IgD-negative memory B cell (primary cell): ENCODE measurements at regions not wholly inside any gene's neighbourhood (a gene's known extent, or its start where the extent isn't known, plus 50 kb on each side); places are given as distances from the start of the nearest gene placed in this dataset.
"Not testable (repeated sequence)": the region's sequence is repeated elsewhere in the genome, so short reads cannot be mapped to it uniquely, and the experiment has no call there.

Experiments
- H3K27ac Mint-ChIP-seq, 3 donors: one replicate each; pipeline ENCODE4 v1.8.0; 2020 to 2022; ENCODE audit warnings: mild to moderate bottlenecking in 3 of 3, mixed read lengths in 3 of 3, moderate library complexity in 1 of 3
- H3K27me3 Mint-ChIP-seq: one replicate; pipeline ENCODE4 v1.8.0; 2021; ENCODE audit warnings: mixed read lengths
- H3K36me3 Mint-ChIP-seq: one replicate; pipeline ENCODE4 v1.8.0; 2020; ENCODE audit warnings: mild to moderate bottlenecking, mixed read lengths
- H3K4me1 Mint-ChIP-seq, 3 donors: one replicate each; pipeline ENCODE4 v1.8.0; 2020 to 2022; ENCODE audit warnings: mixed read lengths in 3 of 3, mild to moderate bottlenecking in 1 of 3
- H3K4me3 Mint-ChIP-seq, 4 donors: one replicate each; pipeline ENCODE4 v1.8.0; 2020 to 2022; ENCODE audit warnings: mild to moderate bottlenecking in 4 of 4, mixed read lengths in 4 of 4, moderate library complexity in 3 of 4
- H3K9me3 Mint-ChIP-seq, 3 donors: one replicate each; pipeline ENCODE4 v1.8.0; 2020 to 2021; ENCODE audit warnings: mixed read lengths in 3 of 3, mild to moderate bottlenecking in 1 of 3

DNA sequence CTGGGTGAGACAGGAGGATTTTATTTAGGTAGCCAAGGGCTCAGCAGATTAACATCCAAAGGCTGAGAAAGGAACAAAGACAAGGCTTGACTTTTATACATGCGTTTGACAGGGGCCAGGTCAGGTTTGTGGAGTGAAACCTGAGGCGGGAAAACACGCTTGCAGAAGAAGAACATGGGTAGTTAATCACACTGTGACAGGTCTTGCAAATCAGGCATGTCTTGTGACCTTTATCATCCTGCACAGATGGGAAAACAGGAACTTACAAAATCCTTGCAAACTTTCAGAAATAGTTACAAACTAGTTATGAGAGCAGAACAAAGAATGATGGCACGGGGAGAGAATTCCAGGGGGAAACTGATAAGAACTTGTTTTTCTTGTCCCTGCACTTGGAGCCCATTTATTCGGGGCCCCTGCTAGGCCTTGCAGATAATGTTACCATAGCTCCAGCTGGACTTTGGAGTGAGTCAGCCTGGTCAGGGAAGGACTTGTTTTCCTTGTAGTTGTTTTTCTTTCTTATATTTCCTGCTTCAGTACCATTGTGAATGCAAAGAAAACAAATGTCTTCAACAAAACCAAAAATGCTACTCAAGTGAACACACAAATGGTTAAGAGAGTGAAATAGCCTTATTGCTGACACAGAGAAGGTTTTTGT lies 965.9 kb upstream of the ROBO1 start:
- Mint-ChIP-seq H3K4me1 (no peaks in the 10 kb centered on the region), H3K9me3 (peaks cover 0 to 6% (median 5%) of the 10 kb centered on the region in 3 donors), H3K4me3 (no peak overlapping the region), H3K27ac (no peak overlapping the region), H3K27me3 (no peaks in the 10 kb centered on the region), H3K36me3 (no peaks in the 10 kb centered on the region)

DNA sequence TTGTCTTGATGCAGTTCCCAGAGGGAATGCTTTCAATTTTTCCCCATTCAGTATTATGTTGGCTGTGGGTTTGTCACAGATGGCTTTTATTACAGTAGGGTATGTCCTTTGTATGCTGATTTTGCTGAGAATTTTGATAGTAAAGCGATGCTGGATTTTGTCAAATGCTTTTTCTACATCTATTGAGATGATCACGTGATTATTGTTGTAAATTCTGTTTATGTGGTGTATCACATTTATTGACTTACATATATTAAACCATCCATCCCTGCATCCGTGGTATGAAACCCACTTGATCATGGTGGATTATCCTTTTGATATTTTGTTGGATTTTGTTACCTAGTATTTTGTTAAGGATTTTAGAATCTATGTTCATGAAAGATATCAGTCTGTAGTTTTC lies 959.8 kb upstream of the ROBO1 start:
- H3K27me3 Mint-ChIP-seq, H3K36me3 Mint-ChIP-seq, H3K27ac Mint-ChIP-seq, H3K4me1 Mint-ChIP-seq, H3K4me3 Mint-ChIP-seq: not testable (repeated sequence)
- peaks cover 3 to 11% (median 7%) of the 10 kb centered on the region in 3 donors for H3K9me3 Mint-ChIP-seq

DNA sequence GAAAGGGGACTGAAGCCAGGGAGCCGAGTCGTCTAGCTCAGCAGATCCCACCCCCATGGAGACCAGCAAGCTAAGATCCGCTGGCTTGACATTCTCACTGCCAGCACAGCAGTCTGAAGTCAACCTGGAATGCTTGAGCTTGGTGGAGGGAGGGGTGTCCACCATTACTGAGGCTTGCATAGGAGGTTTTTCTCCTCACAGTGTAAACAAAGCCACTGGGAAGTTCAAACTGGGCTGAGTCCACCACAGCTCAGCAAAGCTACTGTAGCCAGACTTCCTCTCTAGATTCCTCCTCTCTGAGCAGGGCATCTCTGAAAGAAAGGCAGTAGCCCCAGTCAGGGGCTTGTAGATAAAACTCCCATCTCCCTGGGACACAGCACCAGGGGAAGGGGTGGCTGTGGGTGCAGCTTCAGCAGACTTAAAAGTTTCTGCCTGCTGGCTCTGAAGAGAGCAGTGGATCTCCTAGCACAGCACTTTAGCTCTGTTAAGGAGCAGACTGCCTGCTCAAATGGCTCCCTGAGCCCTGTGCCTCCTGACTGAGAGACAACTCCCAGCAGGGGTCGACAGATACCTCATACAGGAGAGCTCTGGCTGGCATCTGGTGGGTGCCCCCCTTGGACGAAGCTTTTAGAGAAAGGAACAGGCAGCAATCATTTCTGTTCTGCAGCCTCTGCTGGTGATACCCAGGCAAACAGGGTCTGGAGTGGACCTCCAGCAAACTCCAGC lies 942.0 kb upstream of the ROBO1 start:
- not testable (repeated sequence) for H3K4me1 Mint-ChIP-seq, H3K27me3 Mint-ChIP-seq, H3K36me3 Mint-ChIP-seq, H3K9me3 Mint-ChIP-seq, H3K4me3 Mint-ChIP-seq, H3K27ac Mint-ChIP-seq

DNA sequence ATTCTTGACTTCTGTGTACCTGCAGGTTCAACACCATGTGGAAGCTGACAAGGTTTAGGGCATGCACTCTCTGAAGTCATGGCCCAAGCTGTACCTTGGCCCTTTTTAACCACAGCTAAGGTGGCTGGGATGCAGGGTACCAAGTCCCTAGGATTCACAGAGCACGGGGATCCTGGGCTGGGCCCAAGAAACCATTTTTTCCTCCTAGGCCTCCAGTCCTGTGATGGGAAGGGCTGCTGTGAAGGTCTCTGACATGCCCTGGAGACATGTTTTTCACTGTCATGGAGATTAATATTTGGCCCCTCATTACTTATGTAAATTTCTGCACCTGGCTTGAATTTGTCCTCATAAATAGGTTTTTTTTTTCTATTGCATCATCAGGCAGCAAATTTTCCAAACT lies 937.5 kb upstream of the ROBO1 start:
- Mint-ChIP-seq H3K4me1 (no peaks in the 10 kb centered on the region), H3K9me3 (peaks cover 0 to 8% (median 5%) of the 10 kb centered on the region in 3 donors), H3K36me3 (no peaks in the 10 kb centered on the region), H3K4me3 (no peak overlapping the region), H3K27me3 (no peaks in the 10 kb centered on the region), H3K27ac (no peak overlapping the region)

DNA sequence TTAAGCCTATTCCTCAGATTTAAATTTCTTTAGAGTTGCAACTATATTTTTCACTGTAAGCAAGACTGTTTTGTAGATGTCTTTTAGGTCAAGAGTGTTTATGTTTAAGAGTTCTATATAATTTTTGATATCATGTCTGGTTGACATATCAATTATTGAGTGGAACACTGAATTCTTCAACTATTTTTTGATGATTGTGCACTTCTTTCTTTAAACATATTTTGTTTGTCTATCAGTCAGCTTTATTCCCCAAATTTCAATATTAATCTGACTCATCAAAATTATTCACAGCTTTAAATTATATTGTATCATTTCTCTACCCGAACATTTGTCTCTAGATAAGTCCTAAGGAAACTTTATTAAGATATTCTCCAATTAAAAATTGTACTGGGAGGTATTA lies 933.6 kb upstream of the ROBO1 start:
- Mint-ChIP-seq H3K27me3 (no peaks in the 10 kb centered on the region), H3K9me3 (peaks cover 2 to 8% (median 5%) of the 10 kb centered on the region in 3 donors), H3K27ac (no peak overlapping the region), H3K36me3 (no peaks in the 10 kb centered on the region), H3K4me3 (no peak overlapping the region), H3K4me1 (no peaks in the 10 kb centered on the region)

DNA sequence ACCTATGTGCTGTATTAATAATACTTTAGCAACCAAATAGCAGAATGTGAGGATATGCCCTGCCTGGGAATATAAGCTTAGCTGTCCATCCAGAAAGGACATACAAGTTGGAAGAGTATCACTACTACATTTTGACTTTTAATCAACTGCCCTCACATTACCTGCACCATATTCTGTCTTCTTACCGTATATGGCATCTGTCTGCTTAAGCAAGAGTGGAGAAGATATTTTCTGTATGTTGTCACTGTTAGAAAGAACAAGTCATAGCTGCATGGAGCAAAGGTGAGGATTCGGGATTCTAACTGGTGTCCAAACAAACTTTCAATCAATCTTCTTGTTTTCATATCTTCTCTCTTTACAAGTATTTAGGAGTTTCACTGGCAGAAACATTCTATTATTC lies 929.5 kb upstream of the ROBO1 start:
- Mint-ChIP-seq H3K27ac (no peak overlapping the region), H3K4me1 (no peaks in the 10 kb centered on the region), H3K9me3 (peaks cover 2 to 9% (median 5%) of the 10 kb centered on the region in 3 donors), H3K4me3 (no peak overlapping the region), H3K27me3 (no peaks in the 10 kb centered on the region), H3K36me3 (no peaks in the 10 kb centered on the region)

DNA sequence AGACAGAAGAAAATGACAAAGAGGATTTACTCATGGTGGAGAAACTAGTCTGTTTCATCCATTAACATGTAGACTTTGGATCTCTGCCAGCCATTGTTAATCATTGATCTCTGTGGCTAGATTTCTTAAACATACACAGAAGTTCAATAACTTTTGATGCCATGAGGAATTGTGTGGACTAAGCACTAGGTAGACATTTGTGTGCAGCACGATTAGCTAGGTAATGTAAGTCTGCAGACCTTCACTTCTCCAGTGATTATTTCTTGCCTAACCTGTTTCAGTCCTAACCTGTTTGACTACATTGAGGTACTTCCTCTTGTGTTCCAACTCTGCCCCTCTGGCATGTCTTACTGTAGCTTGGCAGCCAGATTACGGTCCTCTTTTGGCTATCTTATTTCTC lies 928.5 kb upstream of the ROBO1 start:
- Mint-ChIP-seq H3K4me1 (no peaks in the 10 kb centered on the region), H3K36me3 (no peaks in the 10 kb centered on the region), H3K4me3 (no peak overlapping the region), H3K9me3 (peaks cover 2 to 13% (median 3%) of the 10 kb centered on the region in 3 donors), H3K27me3 (no peaks in the 10 kb centered on the region), H3K27ac (no peak overlapping the region)

DNA sequence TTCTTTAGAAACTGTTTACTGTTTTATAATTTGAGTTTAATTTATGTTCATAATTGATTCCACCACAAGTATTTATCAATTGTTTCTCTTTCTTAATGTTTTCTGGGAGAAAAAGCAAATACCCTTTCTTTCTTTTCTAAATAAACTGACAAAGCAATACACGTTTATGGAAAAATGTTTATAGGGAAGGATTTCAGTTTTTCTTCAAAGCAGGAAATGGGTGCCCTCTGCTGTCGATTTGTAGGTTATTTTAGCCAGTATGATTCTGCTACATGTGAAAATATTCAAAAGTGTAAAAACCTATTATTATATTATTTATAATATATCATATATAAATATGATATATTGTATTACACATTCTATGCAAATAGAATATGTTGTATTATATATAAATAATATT lies 921.0 kb upstream of the ROBO1 start:
- Mint-ChIP-seq H3K4me3 (no peak overlapping the region), H3K4me1 (no peaks in the 10 kb centered on the region), H3K27me3 (no peaks in the 10 kb centered on the region), H3K9me3 (peaks cover 2 to 10% (median 2%) of the 10 kb centered on the region in 3 donors), H3K27ac (no peak overlapping the region), H3K36me3 (no peaks in the 10 kb centered on the region)

DNA sequence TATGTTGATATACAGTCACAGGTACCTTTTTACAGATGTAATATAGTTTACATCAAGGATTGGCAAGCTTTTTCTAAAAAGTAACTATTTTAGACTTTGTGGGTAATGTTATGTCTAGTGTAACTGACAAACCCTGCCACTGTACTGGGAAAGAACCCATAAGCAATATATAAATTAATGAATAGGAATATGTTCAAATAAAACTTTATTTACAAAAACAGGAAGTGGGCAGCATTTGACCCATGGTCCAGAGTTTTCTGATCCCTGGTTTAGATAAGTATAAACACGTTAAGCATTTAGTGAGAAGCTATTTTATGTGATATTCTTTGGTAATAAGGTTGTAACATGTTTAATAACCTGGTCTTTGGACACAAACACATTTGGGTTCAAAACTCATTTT lies 915.2 kb upstream of the ROBO1 start:
- Mint-ChIP-seq H3K4me3 (no peak overlapping the region), H3K4me1 (no peaks in the 10 kb centered on the region), H3K36me3 (no peaks in the 10 kb centered on the region), H3K27ac (no peak overlapping the region), H3K27me3 (no peaks in the 10 kb centered on the region), H3K9me3 (peaks cover 0 to 2% (median 0%) of the 10 kb centered on the region in 3 donors)

DNA sequence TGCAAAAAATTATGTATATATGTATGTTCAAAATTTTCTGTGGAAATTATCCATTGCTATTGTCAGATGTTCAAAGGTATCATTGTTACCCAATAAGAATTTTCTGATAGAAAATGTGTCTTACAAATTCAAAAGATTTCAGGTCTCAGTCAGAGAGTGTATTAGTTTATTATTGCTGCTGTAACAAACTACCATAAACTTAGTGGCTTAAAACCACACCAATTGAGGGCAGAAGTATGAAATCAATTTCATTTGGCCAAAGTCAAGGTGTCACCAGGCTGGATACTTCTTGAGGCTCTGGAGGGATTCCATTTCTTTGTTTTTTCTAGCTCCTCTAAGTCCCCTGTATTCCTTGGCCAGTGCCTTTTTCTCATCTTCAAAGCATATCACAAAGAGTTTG lies 914.4 kb upstream of the ROBO1 start:
- H3K4me3 Mint-ChIP-seq = no peak overlapping the region
- no peaks in the 10 kb centered on the region for H3K36me3 Mint-ChIP-seq
- H3K27me3 Mint-ChIP-seq = no peaks in the 10 kb centered on the region
- peaks cover 0 to 2% (median 0%) of the 10 kb centered on the region in 3 donors for H3K9me3 Mint-ChIP-seq
- H3K4me1 Mint-ChIP-seq = no peaks in the 10 kb centered on the region
- H3K27ac Mint-ChIP-seq = no peak overlapping the region

DNA sequence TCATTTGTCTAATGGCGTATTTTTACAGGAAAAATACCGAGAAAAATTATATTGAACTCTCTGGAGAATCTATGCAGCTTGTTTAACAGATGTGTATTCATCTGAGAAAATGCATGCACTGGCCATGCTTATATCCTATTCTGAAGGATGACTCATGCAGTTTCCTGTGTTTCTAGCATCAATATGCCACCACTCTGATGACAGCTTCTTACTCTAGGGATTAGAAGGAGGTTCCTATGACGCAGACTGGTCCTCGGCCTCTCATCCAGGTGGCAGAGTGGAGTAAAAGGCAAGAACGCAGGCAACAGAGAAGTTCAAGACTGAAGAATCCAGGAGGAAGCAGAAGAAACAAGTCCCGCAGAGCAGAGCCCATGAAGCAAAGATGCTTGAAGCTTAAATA lies 910.0 kb upstream of the ROBO1 start:
- H3K36me3 Mint-ChIP-seq = no peaks in the 10 kb centered on the region
- no peaks in the 10 kb centered on the region for H3K4me1 Mint-ChIP-seq
- peaks cover 0 to 6% (median 0%) of the 10 kb centered on the region in 3 donors for H3K9me3 Mint-ChIP-seq
- no peak overlapping the region for H3K27ac Mint-ChIP-seq
- H3K4me3 Mint-ChIP-seq = no peak overlapping the region
- no peaks in the 10 kb centered on the region for H3K27me3 Mint-ChIP-seq

DNA sequence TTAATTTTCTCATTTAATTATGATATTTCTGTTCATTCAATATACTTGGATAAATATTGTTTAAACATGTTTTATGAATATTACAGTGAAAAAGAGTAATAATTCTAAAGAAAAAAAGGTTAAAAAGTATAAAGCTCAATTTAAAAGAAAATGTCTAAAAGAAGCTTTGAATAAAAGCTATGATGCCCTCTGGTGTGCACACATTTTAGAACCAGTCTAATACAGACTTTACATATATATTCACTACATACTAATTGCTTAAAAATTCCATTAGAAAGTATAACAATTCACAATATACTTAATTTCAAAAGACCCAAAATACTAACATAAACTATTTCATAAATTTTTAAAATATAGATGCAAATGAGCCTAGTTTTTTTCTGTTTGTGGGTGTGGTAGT lies 909.1 kb upstream of the ROBO1 start:
- Mint-ChIP-seq H3K36me3 (no peaks in the 10 kb centered on the region), H3K4me1 (no peaks in the 10 kb centered on the region), H3K9me3 (peaks cover 0 to 6% (median 0%) of the 10 kb centered on the region in 3 donors), H3K4me3 (no peak overlapping the region), H3K27ac (no peak overlapping the region), H3K27me3 (no peaks in the 10 kb centered on the region)

DNA sequence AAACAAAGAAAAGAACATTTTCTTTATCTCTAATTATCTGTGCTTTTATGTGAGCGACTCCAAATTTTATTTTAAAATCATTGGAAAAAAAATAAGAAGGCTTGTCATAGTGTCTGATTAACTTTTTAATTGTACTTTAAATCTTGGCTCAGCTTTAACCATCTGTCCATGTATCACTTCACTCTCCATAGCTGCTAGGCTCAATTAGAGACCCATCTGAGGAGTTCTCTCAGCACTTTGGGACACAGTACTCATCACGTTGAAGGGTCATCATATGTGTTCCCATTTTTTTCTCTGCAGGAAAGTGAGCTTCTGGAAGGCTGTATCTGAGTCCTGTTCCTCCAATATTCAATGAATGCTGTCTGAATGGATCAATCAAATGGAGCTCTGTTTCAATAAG lies 908.5 kb upstream of the ROBO1 start:
- H3K27ac Mint-ChIP-seq = no peak overlapping the region
- H3K27me3 Mint-ChIP-seq = no peaks in the 10 kb centered on the region
- peaks cover 0 to 4% (median 0%) of the 10 kb centered on the region in 3 donors for H3K9me3 Mint-ChIP-seq
- no peak overlapping the region for H3K4me3 Mint-ChIP-seq
- H3K36me3 Mint-ChIP-seq = no peaks in the 10 kb centered on the region
- H3K4me1 Mint-ChIP-seq = no peaks in the 10 kb centered on the region

DNA sequence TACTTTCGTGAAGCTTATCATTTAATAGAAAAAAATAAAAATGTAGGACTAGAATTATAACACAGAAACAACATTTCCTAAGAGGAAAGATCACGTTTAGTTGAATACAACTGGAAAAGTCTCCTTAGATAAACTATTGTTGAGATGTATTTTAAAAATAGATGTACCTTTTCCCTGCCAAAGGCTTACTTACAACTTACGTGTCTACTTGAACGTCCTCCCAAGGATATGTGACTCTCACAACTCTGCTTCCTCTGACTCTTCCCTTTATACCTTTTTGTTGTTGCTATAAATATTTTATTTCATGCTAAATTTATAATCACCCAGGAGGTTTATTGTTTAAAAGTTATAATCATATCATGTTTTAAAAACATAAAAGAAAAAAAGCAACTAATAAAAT lies 908.0 kb upstream of the ROBO1 start:
- Mint-ChIP-seq H3K36me3 (no peaks in the 10 kb centered on the region), H3K4me1 (no peaks in the 10 kb centered on the region), H3K9me3 (peaks cover 0 to 4% (median 3%) of the 10 kb centered on the region in 3 donors), H3K4me3 (no peak overlapping the region), H3K27me3 (no peaks in the 10 kb centered on the region), H3K27ac (no peak overlapping the region)

DNA sequence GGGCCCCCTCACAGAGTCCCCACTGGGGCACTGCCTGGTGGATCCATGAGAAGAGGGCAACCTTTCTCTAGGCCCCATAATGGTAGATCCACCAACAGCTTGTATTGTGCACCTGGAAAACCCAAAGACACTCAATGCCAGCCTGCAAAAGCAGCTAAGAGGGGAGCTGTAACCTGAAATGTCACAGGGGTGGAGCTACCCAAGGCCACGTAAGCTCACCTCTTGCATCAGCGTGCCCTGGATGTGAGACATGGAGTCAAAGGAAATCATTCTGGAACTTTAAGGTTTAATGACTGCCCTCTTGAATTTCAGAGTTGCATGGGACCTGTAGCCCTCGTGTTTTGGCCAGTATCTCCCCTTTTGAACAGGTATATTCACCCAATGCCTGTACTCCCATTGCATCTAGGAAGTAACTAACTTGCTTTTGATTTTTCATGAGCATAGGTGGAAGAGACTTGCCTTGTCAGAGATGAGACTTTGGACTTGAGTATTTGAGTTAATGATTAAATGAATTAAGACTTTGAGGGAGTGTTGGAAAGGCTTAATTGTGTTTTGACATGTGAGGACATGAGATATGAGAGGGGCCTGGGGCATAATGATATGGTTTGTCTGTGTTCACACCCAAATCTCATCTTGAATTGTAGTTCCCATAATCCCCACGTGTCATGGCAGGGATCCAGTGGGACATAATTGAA lies 900.9 kb upstream of the ROBO1 start:
- Mint-ChIP-seq H3K36me3 (no peaks in the 10 kb centered on the region), H3K9me3 (peaks cover 5 to 9% (median 6%) of the 10 kb centered on the region in 3 donors), H3K27ac (no peak overlapping the region), H3K4me3 (no peak overlapping the region), H3K4me1 (no peaks in the 10 kb centered on the region), H3K27me3 (no peaks in the 10 kb centered on the region)

DNA sequence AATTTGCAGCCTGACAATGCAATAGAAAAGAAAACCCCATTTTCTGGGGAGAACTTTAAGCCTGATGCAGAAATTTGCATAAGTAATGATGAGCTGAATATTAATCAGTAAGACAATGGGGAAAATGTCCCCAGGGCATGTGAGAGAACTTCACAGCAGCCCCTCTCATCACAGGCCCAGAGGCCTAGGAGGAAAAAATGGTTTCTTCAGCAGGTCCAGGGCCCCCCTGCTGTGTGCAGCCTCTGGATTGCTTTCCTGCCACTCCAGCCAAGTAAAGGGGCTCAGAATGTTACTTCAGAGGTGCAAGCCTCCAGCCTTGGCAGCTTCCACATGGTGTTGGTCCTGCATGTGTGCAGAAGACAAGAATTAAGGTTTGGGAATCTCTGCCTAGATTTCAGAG lies 900.3 kb upstream of the ROBO1 start:
- H3K9me3 Mint-ChIP-seq = peaks cover 5 to 9% (median 6%) of the 10 kb centered on the region in 3 donors

More for the DNA sequence above, 900.3 kb upstream of the ROBO1 start:
- H3K4me1 Mint-ChIP-seq = no peaks in the 10 kb centered on the region
- no peaks in the 10 kb centered on the region for H3K27me3 Mint-ChIP-seq
- H3K27ac Mint-ChIP-seq = no peak overlapping the region
- no peak overlapping the region for H3K4me3 Mint-ChIP-seq
- no peaks in the 10 kb centered on the region for H3K36me3 Mint-ChIP-seq
